Esophagus muscularis mucosa (tissue), 3 donors: ENCODE measurements at regions not wholly inside any gene's neighbourhood (a gene's known extent, or its start where the extent isn't known, plus 50 kb on each side); places are given as distances from the start of the nearest gene placed in this dataset.

Source experiments
- POLR2A ChIP-seq: fragments of 450-650 bp; IDR thresholded peaks from one replicate; pipeline ENCODE4 v1.6.1; 2017; ENCODE audit warnings: antibody characterized with exemption, moderate library complexity, mild to moderate bottlenecking, low read depth
- POLR2AphosphoS5 ChIP-seq, 2 donors: sonication (generic); formaldehyde crosslinking; IDR thresholded peaks; one replicate each; pipeline ENCODE4 v1.6.1; 2017; ENCODE audit warnings: antibody characterized with exemption in 2 of 2
- TF ChIP-seq, protein P1 (sequence below), 3 experiments: fragments of 200-600 bp in 2 of 3; fragments of 450-650 bp in 1 of 3; sonication (generic) in 2 of 3; IDR thresholded peaks; one replicate each; pipeline ENCODE4 v1.5.1; 2017 to 2019; ENCODE audit warnings: antibody characterized with exemption in 3 of 3, mild to moderate bottlenecking in 2 of 3, moderate library complexity in 1 of 3

DNA sequence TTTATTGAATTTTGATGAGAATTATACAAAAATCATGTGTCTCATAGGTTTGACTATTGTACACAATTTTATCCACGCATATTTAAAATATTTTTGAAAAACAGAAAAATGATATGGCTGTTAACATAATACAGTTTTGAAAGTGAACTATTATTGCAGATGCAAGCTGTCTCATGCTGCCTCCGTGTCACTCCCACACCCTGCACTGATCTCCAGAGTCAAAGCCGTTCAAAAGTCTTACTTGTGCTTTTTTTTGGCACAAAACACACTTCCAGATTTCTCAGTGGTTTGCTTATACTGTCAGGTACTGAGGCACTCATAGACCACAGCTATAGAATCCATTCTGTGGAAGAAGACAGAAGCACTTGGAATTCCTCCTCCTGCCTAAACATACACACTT is 243.1 kb upstream of the ADARB2 start:
- TF ChIP-seq, protein P1, sequence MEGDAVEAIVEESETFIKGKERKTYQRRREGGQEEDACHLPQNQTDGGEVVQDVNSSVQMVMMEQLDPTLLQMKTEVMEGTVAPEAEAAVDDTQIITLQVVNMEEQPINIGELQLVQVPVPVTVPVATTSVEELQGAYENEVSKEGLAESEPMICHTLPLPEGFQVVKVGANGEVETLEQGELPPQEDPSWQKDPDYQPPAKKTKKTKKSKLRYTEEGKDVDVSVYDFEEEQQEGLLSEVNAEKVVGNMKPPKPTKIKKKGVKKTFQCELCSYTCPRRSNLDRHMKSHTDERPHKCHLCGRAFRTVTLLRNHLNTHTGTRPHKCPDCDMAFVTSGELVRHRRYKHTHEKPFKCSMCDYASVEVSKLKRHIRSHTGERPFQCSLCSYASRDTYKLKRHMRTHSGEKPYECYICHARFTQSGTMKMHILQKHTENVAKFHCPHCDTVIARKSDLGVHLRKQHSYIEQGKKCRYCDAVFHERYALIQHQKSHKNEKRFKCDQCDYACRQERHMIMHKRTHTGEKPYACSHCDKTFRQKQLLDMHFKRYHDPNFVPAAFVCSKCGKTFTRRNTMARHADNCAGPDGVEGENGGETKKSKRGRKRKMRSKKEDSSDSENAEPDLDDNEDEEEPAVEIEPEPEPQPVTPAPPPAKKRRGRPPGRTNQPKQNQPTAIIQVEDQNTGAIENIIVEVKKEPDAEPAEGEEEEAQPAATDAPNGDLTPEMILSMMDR (IDR thresholded peaks at IDR 0.05) = no peak
- TF ChIP-seq POLR2AphosphoS5 (IDR thresholded peaks at IDR 0.05) (no peak), POLR2A (no peak)
